ENCODE measurements at regions not wholly inside any gene's neighbourhood (a gene's known extent, or its start where the extent isn't known, plus 50 kb on each side); places are given as distances from the start of the nearest gene placed in this dataset.

DNA sequence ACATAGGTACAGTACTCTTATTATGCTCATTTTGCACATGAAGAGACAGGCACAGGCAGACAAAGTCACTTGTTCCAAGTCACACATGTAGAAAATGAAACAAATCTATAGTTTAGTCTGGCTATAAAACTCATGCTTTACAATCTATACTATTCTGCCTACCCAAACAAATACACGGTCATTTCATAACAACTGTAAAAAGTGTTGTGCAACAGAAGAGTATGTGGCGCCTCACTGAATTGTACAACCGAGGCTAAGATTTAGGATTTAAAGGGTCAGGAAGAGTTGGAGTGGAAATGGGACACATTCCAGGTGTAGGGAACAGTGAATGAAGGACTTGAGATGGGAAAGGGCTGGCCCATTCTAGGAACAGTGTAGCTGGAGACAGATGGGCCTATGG is 82.9 kb upstream of the TRIO start:
- Histone ChIP-seq H3K27me3 (ENCODE audit: control insufficient read depth, extremely low read depth, insufficient read depth, low read length) (no peaks in the 10 kb centered on the region), H3K9ac (ENCODE audit: control insufficient read depth, extremely low read depth, insufficient read depth, low read length) (no peak overlapping the region), H3K4me1 (ENCODE audit: control insufficient read depth, extremely low read depth, insufficient read depth, low read length) (peaks cover 19% of the 10 kb centered on the region), H2AFZ (ENCODE audit: control insufficient read depth, low read length) (no peak overlapping the region), H3K4me2 (ENCODE audit: control insufficient read depth, extremely low read depth, insufficient read depth, low read depth, low read length) (no peak overlapping the region), H3K79me2 (ENCODE audit: control insufficient read depth, insufficient read depth, low read length) (no peaks in the 10 kb centered on the region), H3K36me3 (ENCODE audit: control insufficient read depth in 2 of 2, extremely low read depth in 1 of 2, insufficient read depth in 2 of 2, low read length in 2 of 2) (no peaks in the 10 kb centered on the region), H3K4me3 (ENCODE audit: control insufficient read depth in 2 of 3, extremely low read depth in 1 of 3, insufficient read depth in 2 of 3, low read depth in 1 of 3, low read length in 3 of 3) (no peak overlapping the region), H3K9me1 (ENCODE audit: control insufficient read depth, extremely low read depth, insufficient read depth, low read length) (no peaks in the 10 kb centered on the region), H4K20me1 (ENCODE audit: control insufficient read depth, extremely low read depth, insufficient read depth, low read length) (no peaks in the 10 kb centered on the region), H3K9me3 (ENCODE audit: control insufficient read depth, low read depth, low read length) (no peaks in the 10 kb centered on the region), H3K27ac (ENCODE audit: control insufficient read depth, insufficient read depth, low read length) (no peak overlapping the region)
- DNase-seq (ENCODE audit: low read depth, low spot score), result no peak
- TF ChIP-seq EZH2 (IDR thresholded peaks at IDR 0.05; ENCODE audit: low read length) (no peak), CTCF (optimal IDR thresholded peaks at IDR 0.05 in 1 of 3, IDR thresholded peaks at IDR 0.05 in 1 of 3, conservative IDR thresholded peaks at IDR 0.05 in 1 of 3; ENCODE audit: extremely low read depth in 1 of 3, insufficient read depth in 2 of 3, low read length in 3 of 3) (no peak)
- dilution Hi-C loops (cut with MboI; ENCODE audit: extremely low pct_ligation_motif_present, low sequenced_read_pairs), result no loop called here
- no peak for FAIRE-seq

- no peak overlapping the region for H3K9ac ChIP-seq (ENCODE audit: control insufficient read depth, extremely low read depth, insufficient read depth, low read length)
- H3K9me3 ChIP-seq (ENCODE audit: control insufficient read depth, low read depth, low read length), result no peaks in the 10 kb centered on the region
- no peaks in the 10 kb centered on the region for H3K36me3 ChIP-seq (ENCODE audit: control insufficient read depth in 2 of 2, extremely low read depth in 1 of 2, insufficient read depth in 2 of 2, low read length in 2 of 2)
- TF ChIP-seq EZH2 (IDR thresholded peaks at IDR 0.05; ENCODE audit: low read length) (no peak), CTCF (optimal IDR thresholded peaks at IDR 0.05 in 1 of 3, IDR thresholded peaks at IDR 0.05 in 1 of 3, conservative IDR thresholded peaks at IDR 0.05 in 1 of 3; ENCODE audit: extremely low read depth in 1 of 3, insufficient read depth in 2 of 3, low read length in 3 of 3) (no peak)
- H3K27ac ChIP-seq (ENCODE audit: control insufficient read depth, insufficient read depth, low read length), result no peak overlapping the region
- H3K4me3 ChIP-seq (ENCODE audit: control insufficient read depth in 2 of 3, extremely low read depth in 1 of 3, insufficient read depth in 2 of 3, low read depth in 1 of 3, low read length in 3 of 3), result no peak overlapping the region
- DNase-seq (ENCODE audit: low read depth, low spot score) (no peak), FAIRE-seq (no peak)
- no peak overlapping the region for H2AFZ ChIP-seq (ENCODE audit: control insufficient read depth, low read length)
- peaks cover 19% of the 10 kb centered on the region for H3K4me1 ChIP-seq (ENCODE audit: control insufficient read depth, extremely low read depth, insufficient read depth, low read length)
- no peaks in the 10 kb centered on the region for H3K79me2 ChIP-seq (ENCODE audit: control insufficient read depth, insufficient read depth, low read length)
- no peaks in the 10 kb centered on the region for H3K9me1 ChIP-seq (ENCODE audit: control insufficient read depth, extremely low read depth, insufficient read depth, low read length)
- H4K20me1 ChIP-seq (ENCODE audit: control insufficient read depth, extremely low read depth, insufficient read depth, low read length), result no peaks in the 10 kb centered on the region
- dilution Hi-C loops (cut with MboI; ENCODE audit: extremely low pct_ligation_motif_present, low sequenced_read_pairs), result no loop called here
- no peak overlapping the region for H3K4me2 ChIP-seq (ENCODE audit: control insufficient read depth, extremely low read depth, insufficient read depth, low read depth, low read length)
- H3K27me3 ChIP-seq (ENCODE audit: control insufficient read depth, extremely low read depth, insufficient read depth, low read length), result no peaks in the 10 kb centered on the region
Observed at GRCh38 chr5:14059810-14060209, 83.3 kb upstream of the TRIO start.
